ENCODE measurements at regions not wholly inside any gene's neighbourhood (a gene's known extent, or its start where the extent isn't known, plus 50 kb on each side); places are given as distances from the start of the nearest gene placed in this dataset.

DNA sequence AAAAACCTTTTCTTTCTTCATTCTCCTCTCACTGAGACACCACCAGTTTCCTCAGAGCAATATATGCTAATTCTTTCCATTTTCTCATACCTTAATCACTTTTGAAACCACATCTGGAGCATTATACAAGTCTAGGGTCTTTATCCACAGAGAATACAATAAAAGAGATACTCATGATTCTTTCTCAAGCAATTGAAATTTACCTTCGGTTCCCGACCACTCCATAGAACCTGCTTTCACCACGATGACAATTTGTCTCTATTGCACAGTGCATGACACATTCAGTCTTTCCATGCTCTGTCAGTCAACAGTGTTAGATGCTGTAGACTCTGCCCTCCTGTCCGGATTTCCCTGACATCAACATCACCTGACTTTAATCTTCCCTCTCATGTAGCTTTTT lies 409.3 kb upstream of the NWD2 start:
- no peak for DNase-seq

DNA sequence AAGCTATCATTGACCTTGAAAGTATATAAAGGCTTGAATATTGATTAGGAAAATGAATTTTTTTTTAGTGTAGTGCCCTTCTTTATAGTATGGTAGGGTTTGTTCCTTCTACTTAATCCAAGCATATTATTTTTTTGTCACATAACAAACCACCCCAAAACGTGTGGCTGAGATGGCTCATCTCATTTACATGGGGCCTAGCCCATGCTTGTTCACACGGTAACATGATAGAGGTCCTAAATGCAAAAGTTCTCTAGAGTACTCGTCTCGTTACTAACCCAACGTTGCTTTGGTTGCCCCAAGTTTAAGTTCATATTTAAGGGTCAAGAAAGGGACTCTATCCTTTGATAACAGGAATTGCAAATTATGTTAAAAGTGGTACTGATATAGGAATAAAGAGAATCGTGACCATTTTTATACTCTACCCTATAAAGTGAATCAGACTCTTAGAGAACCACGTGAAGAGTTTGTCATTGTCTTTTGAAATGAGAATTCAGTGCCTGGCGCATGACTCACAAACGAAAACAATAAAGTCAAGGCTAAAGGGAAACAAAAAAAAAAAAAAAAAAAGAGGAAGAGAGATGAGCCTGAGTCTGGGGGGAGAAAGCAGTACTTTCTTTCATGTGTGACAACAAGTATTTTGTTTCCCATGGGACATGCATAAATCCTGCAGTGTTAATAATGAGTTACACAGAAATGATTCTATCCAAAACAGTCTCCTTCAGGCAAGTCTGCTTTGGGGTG lies 402.8 kb upstream of the NWD2 start:
- DNase-seq, result no peak

DNA sequence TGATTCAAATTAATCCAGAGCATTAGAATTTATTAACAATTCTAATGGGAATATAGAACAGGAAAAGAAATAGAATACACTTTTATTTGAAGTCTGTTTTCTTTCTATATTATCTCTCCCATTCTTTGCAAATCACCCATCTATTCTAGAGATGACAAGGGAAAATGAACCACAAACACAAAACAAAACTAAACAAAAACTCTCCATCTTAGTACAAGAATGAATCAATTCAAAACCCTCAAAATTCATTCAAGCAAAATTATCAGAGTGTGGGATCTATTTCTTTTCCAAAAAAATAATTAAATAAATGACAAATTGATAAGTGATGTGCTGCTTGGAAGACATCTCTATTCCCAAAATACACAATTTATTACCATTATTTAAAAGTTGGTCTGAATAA lies 400.1 kb upstream of the NWD2 start:
- no peak for DNase-seq

DNA sequence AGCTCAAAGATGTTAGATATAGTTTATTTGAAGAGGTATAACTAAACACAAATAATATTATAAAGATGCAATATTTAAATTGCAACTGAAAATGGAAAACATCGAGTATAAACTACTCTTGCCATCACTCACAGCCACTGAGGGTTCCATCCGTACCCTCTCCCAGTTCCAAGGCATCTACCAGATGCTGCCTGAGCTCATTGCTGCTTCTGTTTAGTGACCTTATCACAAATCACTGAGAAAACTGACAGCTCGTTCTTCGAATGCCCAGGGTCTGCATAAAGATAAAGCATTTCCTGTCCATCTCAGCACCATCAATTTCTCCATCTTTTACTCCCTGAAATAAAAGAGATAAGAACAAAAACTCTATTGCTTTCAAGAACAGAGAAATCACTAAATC lies 391.7 kb upstream of the NWD2 start:
- DNase-seq, result no peak

DNA sequence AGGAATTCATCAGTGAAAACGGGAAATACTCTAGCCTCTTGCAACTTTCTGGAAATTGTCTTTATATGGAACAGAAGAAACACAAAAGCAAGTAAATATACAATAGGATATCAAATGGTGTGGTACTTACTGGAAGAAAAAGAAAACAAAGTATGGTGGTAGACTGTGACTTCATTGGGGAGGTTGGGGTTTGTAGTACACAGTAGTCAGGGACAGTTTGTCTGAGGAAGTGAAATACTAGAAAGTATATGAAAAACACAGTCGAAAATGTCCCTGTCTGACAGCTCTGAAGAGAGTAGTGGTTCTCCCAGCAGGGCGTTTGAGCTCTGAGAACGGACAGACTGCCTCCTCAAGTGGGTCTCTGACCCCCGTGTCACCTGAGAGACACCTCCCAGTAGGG lies 390.0 kb upstream of the NWD2 start:
- no peak for DNase-seq

DNA sequence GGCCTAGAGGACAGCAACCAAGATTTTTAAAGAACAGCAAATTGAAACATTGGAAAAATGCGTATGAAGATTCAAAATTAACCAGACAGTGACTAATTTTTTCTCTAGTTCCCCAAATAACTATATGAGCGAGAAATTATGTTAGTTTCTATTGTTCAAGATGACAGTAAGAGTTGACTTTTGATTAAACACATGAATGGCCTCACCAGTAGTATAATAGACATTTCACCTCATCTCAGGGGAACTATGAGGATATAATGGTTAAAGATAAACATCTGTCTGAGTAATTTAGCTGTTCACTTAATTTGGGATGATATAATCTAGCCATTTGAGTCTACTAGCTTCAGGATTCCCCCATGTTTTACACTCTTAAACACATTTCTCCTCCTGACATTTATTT lies 380.9 kb upstream of the NWD2 start:
- no peak for DNase-seq

DNA sequence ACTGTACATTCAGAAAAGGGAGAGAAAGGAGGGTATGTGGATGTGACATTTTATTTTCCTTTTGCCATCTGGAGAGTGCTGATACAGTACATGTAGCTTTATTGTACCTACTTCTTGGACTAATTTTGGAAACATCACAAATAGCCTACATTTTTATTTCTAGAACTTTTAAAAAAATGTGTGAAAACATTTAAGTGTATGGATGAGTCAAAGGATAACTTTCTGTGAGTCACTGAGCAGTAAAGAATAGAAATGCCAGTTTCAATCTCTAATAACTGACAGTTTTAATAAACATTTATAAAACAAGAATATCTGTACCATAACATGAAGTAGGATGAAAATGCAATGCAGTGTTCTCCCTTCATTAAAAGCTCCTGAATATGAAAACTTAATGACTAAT lies 374.4 kb upstream of the NWD2 start:
- DNase-seq, result no peak

DNA sequence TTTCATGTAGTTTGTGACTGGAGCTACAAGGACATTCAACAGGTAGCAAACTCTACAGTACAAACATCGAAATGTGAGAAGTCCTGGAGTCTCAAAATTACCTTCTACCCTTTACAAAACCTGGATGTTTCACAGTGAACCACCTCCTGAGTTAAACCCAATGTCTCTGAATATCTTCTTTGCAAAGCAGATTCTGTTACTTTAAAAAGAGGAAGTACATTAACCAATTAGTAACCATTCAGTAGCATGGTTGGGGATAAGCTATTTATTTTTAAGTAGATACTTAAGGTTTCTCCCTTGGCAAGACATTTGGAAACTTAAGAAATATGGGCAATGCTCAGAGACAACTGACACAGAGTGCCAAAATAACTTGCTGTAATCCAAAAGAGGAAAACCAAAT lies 371.9 kb upstream of the NWD2 start:
- no peak for DNase-seq

DNA sequence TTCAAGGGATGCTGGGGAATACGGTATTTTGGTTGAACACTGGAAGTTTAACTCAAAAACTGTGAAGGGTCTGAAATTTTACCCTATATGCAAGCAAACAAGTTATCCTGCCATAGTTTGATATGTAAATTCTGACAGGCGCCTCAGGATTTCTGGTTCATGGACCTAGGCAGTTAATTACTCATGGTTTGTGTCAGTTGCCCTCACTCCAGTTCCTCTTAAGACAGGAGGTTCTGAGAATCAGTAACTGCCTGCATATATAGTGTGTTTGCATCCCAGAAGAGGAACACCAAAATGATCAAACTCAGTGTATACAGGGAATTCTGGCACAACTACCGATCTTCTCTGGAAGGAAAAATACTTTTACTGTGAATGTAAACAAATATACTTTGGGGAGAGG lies 360.4 kb upstream of the NWD2 start:
- DNase-seq, result no peak

DNA sequence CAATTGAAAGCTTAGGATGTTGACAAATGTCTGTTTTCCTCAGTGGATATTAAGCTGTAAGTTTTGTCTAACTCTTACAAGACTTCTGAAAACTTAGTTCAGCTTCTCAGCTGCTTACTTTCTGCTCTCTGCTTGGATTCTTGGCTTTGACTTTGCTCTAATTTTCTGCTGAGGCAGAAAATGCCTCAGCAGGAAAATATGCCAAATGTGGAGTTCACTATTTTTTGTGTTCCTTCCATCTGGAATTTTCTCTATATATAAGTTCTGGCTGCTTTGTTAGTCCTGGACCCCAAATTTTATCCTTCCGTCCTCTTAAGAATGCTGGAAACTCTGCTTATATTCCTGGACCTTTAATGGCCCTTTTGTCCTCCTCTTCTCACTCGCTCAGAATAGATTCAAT lies 352.6 kb upstream of the NWD2 start:
- no peak for DNase-seq

DNA sequence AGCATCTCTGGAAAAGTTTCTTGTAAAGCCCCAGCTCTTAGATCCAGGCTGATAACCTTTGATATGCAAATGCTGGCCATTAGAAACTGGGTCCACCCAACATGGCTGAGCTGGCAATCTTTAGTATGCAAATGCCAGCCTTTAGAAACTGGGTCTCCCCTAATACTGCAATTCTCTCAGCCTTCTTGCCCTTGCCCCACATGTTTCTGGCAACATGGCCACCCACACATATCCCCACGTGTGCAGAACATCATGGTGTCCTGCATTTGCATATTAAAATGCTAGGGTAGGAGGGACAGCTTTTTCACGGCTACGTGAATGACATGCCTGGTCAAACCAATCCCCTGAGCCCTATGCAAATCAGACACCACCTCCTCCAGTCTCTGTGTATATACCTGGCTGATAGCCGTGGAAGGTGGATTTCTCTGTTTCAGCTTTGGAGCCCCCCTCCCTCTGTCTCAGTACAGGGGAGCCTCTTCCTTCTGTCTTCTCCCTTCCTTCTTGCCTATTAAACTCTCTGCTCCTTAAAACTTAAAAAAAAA lies 344.0 kb upstream of the NWD2 start:
- DNase-seq, result no peak

DNA sequence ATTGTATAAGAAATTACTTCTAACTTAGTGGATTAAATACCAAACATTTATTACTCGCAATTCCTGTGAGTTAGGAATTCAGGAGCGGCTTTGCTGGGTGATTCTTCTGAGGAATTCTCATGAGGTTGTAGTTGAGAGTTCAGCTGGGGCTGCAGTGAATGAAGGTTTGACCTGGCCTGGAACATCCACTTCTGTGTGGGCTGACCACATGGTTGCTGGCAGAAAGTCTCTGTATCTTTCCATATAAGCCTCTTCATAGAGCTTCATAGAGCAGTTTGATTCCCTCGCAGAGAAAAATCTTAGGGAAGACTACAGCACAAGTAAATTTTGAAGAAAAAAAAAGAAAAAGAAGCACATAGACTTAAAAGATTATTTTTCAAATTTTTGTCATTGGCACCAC lies 339.7 kb upstream of the NWD2 start:
- no peak for DNase-seq

DNA sequence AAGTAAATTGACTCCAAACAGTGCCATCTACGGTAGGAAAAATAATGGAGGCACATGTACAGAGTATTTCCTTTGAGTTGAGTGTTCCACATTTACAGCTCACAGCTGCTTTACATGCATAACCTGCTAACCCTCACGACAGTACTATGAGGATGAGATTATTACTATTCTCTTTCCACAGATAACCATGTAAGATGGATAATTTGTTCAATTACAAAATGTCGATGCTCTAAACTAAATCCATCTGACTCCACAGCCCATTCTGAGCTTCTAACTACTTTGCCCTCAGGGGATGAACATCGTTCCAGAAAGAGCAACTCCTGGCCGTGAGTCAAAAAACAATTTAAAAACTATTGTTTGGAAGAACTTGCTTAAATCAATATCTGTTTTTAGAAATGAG lies 330.4 kb upstream of the NWD2 start:
- DNase-seq, result no peak

DNA sequence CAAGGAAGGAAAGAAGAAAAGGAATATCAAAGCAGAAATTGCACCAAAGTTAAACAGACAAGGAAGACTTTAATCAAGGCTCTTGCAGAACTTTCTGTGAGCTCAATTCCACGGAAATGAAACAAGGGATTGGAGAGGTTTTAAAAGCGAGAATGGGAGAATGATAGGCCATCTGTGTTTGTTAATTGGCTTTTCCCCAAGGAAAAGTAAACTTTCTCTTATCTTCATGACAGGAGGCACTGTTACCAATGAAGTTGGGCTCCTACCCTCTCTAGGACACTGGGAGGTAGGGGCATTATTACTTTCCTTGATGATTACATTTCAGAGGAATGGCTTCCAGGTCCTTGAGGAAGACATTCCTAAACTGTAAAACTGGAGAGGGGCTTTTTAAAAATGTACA lies 328.8 kb upstream of the NWD2 start:
- DNase-seq, result no peak

DNA sequence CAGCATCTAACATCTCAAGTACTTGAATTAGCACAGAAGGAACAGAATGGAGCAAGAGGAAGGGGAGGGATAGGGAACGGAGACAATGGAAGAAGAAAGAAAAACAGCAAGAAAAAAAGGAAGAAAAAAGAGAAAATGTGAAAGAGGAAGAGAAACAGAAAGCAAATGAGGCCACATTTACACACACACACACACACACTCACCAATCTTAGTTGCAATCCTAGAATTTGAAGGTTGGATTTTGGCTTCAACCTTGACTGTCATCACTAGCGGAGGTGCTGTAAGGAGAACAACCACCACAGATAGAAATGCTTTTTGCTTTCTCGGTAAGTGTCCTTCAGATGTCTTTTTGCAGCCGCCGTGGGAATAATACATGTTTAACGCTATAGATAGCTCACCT lies 327.1 kb upstream of the NWD2 start:
- DNase-seq, result no peak

DNA sequence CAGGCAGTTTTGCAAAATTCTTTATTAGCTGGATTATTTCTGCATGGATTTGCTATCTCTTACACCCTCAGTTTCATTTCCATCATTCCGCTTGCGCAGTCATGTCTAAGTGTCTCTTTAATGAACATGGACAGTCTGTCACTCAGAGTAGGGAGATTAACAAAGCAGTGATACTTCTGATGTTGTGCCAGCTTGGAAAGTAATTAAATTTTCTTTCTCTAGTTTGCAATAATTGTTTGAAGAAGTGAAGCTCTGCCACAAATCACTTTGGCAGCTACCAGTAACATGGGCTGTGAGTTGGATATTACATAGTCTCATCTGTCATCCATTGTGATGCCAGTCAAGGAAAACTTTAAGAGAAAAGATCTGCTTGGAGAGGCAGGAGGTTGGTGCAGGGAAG lies 324.8 kb upstream of the NWD2 start:
- DNase-seq, result no peak

DNA sequence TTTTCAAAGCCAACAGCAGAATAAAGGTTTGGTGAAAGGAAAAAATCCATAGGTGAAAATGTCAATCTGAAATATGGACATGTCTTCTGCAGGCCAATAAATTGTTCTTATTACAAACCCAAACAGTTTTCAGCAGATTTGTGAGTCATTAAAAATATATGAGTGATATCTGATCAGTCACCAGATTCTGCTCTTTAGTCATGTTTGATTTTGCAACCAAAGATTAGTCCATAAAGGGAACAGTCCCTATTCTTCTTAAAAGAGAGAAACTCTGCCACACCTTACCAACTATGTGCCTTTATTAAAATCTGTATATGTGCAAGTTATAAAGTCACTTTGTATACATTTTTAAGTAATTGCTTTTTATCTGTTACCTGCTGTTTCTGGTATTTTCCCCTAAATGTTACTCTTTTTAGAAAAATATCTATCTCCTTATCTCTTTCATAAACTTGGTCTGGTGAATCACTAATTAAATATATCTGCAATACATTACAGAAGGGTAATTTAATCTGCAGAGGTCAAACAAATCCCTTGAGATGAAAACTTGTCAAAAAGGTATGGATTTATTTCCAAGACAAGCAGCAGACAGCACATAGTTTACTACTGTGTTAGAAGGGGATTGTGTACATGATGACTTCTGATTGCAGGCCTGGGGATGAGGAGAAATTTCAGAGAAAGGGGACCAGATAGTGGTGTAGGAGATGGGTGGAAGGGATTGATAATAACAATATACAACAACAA lies 322.9 kb upstream of the NWD2 start:
- DNase-seq, result no peak

DNA sequence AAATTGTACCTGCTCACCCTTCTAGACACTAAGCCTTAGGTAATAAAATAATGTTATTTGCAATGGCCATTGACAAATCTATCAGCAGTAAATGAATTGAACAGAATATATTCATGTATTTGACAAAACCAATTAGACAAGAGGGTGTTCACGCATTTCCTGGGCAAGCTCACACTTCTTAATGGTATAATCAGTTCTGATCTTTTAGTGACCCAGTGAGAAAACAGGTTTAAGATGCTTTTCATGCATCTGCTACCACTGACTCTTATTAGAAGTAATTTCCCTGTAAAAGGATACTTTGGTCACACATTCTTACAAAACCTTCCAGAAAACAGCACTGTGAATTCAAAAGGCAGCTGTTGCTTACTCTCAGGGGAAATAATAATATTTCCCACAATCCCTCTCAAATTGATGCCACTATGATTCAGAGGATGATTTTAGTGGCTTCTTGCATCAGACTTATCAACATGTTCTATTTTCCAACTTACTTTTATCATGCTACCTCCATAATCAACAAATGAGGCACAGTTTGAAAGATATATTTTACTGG lies 313.9 kb upstream of the NWD2 start:
- no peak for DNase-seq

DNA sequence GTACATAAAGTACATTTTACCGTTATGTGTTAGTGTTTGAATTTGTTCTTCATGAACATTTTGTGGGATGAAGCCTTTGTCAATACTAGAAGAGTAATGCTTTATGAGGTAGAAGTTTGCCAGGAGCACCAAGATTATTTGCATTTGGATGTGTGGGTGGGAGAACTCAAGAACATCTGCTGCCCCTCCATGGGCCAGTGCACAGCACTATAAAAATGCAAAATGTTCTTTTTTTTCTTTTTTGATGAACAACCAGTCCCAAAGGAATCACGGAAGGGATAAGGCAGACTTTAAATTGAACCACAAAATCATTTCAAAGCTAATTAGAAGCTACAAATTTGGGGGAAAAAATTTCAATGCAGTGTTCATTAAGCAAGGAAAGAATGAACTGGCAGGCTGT lies 300.3 kb upstream of the NWD2 start:
- no peak for DNase-seq

DNA sequence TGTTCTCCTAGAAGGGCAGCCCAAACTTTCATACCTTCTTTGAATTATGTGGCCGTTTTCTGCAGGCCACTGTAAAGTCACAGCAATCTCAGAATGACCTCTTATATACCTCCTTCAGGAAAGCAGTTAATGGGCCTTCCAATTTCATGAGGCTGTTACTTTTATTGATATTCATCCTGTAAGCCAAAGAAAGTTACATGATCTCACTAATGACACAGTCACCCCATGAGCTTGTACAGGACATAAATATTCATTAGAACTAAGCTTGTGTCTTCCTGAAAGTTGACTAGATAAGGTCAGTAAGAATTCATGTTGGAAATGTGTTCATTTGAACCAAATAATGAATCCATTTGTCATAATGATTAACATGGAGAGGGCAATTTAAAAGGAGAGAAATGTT lies 283.1 kb upstream of the NWD2 start:
- DNase-seq, result no peak

DNA sequence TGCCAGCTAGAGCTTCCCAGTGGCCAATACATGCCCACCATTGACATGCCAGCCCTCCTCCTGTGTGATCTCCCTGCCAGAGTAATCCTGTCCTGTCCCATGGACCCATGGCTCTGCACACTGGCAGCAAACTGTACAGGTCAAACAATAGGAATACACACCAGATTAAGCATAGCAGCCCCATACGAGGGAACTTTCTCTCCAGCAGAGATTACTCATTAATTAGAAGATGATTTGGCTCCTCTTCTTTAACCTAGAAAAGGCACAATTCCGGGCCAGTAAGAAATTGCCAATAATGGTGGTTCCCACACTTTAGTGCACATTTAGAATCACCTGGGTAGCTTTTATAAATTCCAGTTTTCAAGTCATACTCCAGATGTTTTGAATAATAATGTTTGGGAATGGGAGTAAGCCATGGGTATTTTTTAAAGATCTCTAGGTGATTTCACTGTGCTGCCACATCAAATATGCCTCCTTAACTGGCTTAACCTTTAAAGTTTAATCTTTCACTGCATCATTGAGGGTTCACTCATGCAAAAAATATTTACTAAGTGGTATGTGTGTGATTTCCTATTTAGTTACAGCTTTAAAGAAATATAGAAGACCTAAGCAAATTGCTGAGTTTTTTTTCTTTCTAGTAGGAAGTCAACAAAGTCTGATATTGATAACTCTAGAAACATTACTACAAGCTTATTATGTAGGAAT lies 277.6 kb upstream of the NWD2 start:
- no peak for DNase-seq

DNA sequence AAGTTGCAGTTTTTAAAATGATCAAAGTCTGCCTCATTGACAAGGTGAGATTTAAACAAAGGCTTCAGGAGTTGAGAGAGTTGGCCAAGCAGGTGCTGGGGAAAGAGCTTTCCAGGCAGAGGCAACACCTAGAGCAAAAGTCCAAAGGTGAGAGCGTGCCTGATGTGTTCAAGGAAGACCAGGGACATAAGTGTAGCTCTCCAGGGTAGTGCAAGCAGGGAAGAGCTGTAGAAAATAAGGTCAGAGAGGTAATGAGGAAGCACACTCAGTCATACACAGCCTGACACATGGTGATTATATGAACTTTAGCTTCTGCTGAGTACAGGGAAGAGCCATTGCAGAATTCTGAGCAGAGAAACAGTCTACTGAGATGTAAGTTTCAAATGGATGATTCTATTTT lies 265.0 kb upstream of the NWD2 start:
- DNase-seq, result no peak

DNA sequence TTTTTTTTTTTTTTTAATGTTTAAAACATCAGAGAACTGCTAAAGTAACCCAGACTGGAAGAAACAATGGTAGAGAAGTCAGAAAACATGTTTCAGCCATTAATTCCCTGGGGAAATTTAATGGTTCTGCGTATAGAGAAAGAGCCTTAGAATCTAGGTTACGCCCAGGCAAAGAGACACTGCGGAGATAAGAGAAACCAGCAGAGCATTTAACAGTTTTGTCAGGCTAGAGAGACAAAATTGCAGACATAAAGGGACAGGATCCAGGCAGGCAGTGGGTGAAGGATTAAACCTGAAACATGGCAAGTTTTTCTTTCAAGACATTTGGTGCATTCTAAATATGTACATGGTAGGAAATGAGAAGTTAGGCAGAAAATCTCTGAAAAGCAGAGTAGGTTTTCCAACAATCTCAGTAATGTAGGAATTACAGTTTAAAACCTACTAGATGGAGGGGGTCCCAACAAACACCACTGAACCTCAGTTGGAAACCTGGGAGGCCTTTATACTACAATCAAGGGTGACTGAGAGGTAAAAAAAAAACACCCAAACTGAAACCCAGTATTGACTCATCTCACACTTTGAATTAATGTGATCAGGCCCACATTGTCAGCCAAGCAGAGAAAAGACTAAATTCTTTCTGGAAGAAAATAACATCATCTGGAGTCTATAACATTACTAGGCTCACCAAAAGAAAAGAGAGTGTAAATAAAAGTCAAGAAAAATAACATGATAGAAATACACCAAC lies 254.2 kb upstream of the NWD2 start:
- DNase-seq, result no peak

All from CD4-positive, alpha-beta T cell treated with Interleukin-12 subunit alpha and Interleukin-12 subunit beta, for 1 hour (primary cell).